ENCODE measurements at regions not wholly inside any gene's neighbourhood (a gene's known extent, or its start where the extent isn't known, plus 50 kb on each side); places are given as distances from the start of the nearest gene placed in this dataset.

DNA sequence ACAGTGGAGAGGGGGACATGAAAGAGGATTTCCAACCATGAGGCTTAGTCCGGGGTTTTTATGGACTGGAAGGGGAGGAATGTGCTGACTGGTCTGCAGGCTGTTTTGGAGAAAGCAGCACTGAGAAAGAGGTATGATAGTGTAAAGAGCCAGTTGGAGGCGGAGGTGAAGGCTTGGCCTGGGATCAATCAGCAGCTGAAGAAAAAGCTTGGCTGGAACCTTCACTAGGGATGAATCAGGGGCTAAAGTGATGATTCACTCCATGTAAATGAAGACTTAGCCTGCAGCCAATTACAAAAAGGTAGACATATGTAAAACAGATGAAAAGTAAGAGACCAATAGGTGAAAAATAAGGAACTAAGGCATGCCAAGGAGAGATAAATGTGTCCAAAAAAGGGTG, 1382.6 kb downstream of the GATA3 start:
- Histone ChIP-seq H3K4me3 (ENCODE audit: low read depth, low read length) (no peak overlapping the region), H3K9me3 (0 out of 2 replicates have a peak, but pooled peaks cover 5% of the 10 kb centered on the region), H3K27me3 (replicated peaks; ENCODE audit: control insufficient read depth, insufficient read depth, low read length) (no peaks in the 10 kb centered on the region), H3K36me3 (ENCODE audit: control insufficient read depth, insufficient read depth, low read length) (no peaks in the 10 kb centered on the region), H3K4me1 (no peaks in the 10 kb centered on the region)
- ChIA-PET POLR2A (no interaction called here), CTCF (no interaction called here)
- Mint-ChIP-seq H3K27me3 (ENCODE audit: insufficient read depth, unreplicated experiment) (no peaks in the 10 kb centered on the region), H3K4me3 (ENCODE audit: unreplicated experiment) (no peak overlapping the region), H3K9me3 (ENCODE audit: unreplicated experiment) (peaks cover 22% of the 10 kb centered on the region), H3K4me1 (ENCODE audit: low read depth, unreplicated experiment) (no peaks in the 10 kb centered on the region), H3K27ac (ENCODE audit: unreplicated experiment) (no peak overlapping the region), H3K36me3 (ENCODE audit: insufficient read depth, unreplicated experiment) (no peaks in the 10 kb centered on the region)
- TF ChIP-seq CTCF (IDR thresholded peaks at IDR 0.05; ENCODE audit: insufficient read depth in 1 of 2, low read depth in 1 of 2, low read length in 1 of 2, severe bottlenecking in 1 of 2, unreplicated experiment in 1 of 2), result no peak
- intact Hi-C loops (cut with micrococcal nuclease; ENCODE audit: unreplicated experiment), result no loop called here
- BruUV-seq (replicated peaks), result no TSS peak
- DNase-seq, result no peak

GRCh38 chr10:9443758-9444157, 1389.3 kb downstream of the GATA3 start:
- no peaks in the 10 kb centered on the region for H3K4me1 Mint-ChIP-seq (ENCODE audit: low read depth, unreplicated experiment)
- H3K4me3 Mint-ChIP-seq (ENCODE audit: unreplicated experiment), result no peak overlapping the region
- Histone ChIP-seq H3K4me1 (no peaks in the 10 kb centered on the region), H3K27me3 (replicated peaks; ENCODE audit: control insufficient read depth, insufficient read depth, low read length) (no peaks in the 10 kb centered on the region), H3K4me3 (ENCODE audit: low read depth, low read length) (no peak overlapping the region), H3K36me3 (ENCODE audit: control insufficient read depth, insufficient read depth, low read length) (no peaks in the 10 kb centered on the region), H3K9me3 (no peaks in the 10 kb centered on the region)
- POLR2A ChIA-PET, result no interaction called here
- no TSS peak for BruUV-seq (replicated peaks)
- CTCF ChIA-PET, result no interaction called here
- H3K27ac Mint-ChIP-seq (ENCODE audit: unreplicated experiment), result no peak overlapping the region
- intact Hi-C loops (cut with micrococcal nuclease; ENCODE audit: unreplicated experiment), result loop anchor here (10.0 kb wide), 1 partner anchor 99 kb away; no protein-coding TSS in a partner anchor
- H3K27me3 Mint-ChIP-seq (ENCODE audit: insufficient read depth, unreplicated experiment), result no peaks in the 10 kb centered on the region
- H3K36me3 Mint-ChIP-seq (ENCODE audit: insufficient read depth, unreplicated experiment), result no peaks in the 10 kb centered on the region
- H3K9me3 Mint-ChIP-seq (ENCODE audit: unreplicated experiment), result no peaks in the 10 kb centered on the region
- no peak for TF ChIP-seq CTCF (IDR thresholded peaks at IDR 0.05; ENCODE audit: insufficient read depth in 1 of 2, low read depth in 1 of 2, low read length in 1 of 2, severe bottlenecking in 1 of 2, unreplicated experiment in 1 of 2)
- no peak for DNase-seq

GRCh38 chr10:9449530-9449929, 1395.0 kb downstream of the GATA3 start:
- no peak for TF ChIP-seq CTCF (IDR thresholded peaks at IDR 0.05; ENCODE audit: insufficient read depth in 1 of 2, low read depth in 1 of 2, low read length in 1 of 2, severe bottlenecking in 1 of 2, unreplicated experiment in 1 of 2)
- CTCF ChIA-PET, result no interaction called here
- Histone ChIP-seq H3K36me3 (ENCODE audit: control insufficient read depth, insufficient read depth, low read length) (no peaks in the 10 kb centered on the region), H3K4me3 (ENCODE audit: low read depth, low read length) (no peak overlapping the region), H3K9me3 (peaks cover 9% of the 10 kb centered on the region; the same call in 1 of the 2 replicates), H3K4me1 (no peaks in the 10 kb centered on the region), H3K27me3 (replicated peaks; ENCODE audit: control insufficient read depth, insufficient read depth, low read length) (no peaks in the 10 kb centered on the region)
- POLR2A ChIA-PET, result no interaction called here
- Mint-ChIP-seq H3K36me3 (ENCODE audit: insufficient read depth, unreplicated experiment) (no peaks in the 10 kb centered on the region), H3K27ac (ENCODE audit: unreplicated experiment) (no peak overlapping the region), H3K4me3 (ENCODE audit: unreplicated experiment) (no peak overlapping the region), H3K9me3 (ENCODE audit: unreplicated experiment) (peaks cover 20% of the 10 kb centered on the region), H3K4me1 (ENCODE audit: low read depth, unreplicated experiment) (no peaks in the 10 kb centered on the region), H3K27me3 (ENCODE audit: insufficient read depth, unreplicated experiment) (no peaks in the 10 kb centered on the region)
- no TSS peak for BruUV-seq (replicated peaks)
- intact Hi-C loops (cut with micrococcal nuclease; ENCODE audit: unreplicated experiment), result loop anchor here (10.0 kb wide), 1 partner anchor 105 kb away; no protein-coding TSS in a partner anchor
- no peak for DNase-seq
